ENCODE measurements at regions not wholly inside any gene's neighbourhood (a gene's known extent, or its start where the extent isn't known, plus 50 kb on each side); places are given as distances from the start of the nearest gene placed in this dataset.
A peak's percentile ranks its signal among the peaks of the same experiment; 100 is the strongest.

GRCh38 chr9:79129865-79130480 is 441.8 kb upstream of the TLE4 start:
- H3K9me3 ChIP-seq = no peaks in the 10 kb centered on the region
- no peaks in the 10 kb centered on the region for H3K4me1 ChIP-seq
- no peak overlapping the region for H3K27ac ChIP-seq
- intact Hi-C loops (cut with DNase I; ENCODE audit: low total_unique reads) = no loop called here
- H3K36me3 ChIP-seq = no peaks in the 10 kb centered on the region
- peak in 1 of 2 donors; percentile 63 for DNase-seq
- H3K4me3 ChIP-seq = no peak overlapping the region
- TF ChIP-seq CTCF (IDR thresholded peaks at IDR 0.05) = peak; percentile 43 to 56
- H3K27me3 ChIP-seq = no peaks in the 10 kb centered on the region

GRCh38 chr9:79131246-79131774 is 440.5 kb upstream of the TLE4 start:
- Histone ChIP-seq H3K4me1 (no peaks in the 10 kb centered on the region), H3K4me3 (no peak overlapping the region), H3K36me3 (no peaks in the 10 kb centered on the region), H3K27me3 (no peaks in the 10 kb centered on the region), H3K9me3 (no peaks in the 10 kb centered on the region), H3K27ac (no peak overlapping the region)
- TF ChIP-seq CTCF (IDR thresholded peaks at IDR 0.05) = no peak
- DNase-seq = no peak
- intact Hi-C loops (cut with DNase I; ENCODE audit: low total_unique reads) = no loop called here

GRCh38 chr9:79131824-79132377 is 439.9 kb upstream of the TLE4 start:
- Histone ChIP-seq H3K4me1 (no peaks in the 10 kb centered on the region), H3K27ac (no peak overlapping the region), H3K4me3 (no peak overlapping the region), H3K27me3 (no peaks in the 10 kb centered on the region), H3K36me3 (no peaks in the 10 kb centered on the region), H3K9me3 (no peaks in the 10 kb centered on the region)
- intact Hi-C loops (cut with DNase I; ENCODE audit: low total_unique reads) = no loop called here
- TF ChIP-seq CTCF (IDR thresholded peaks at IDR 0.05) = no peak
- DNase-seq = no peak

GRCh38 chr9:79134654-79135053 is 437.1 kb upstream of the TLE4 start:
- no peaks in the 10 kb centered on the region for H3K36me3 ChIP-seq
- intact Hi-C loops (cut with DNase I; ENCODE audit: low total_unique reads) = no loop called here
- H3K27ac ChIP-seq = no peak overlapping the region
- no peaks in the 10 kb centered on the region for H3K27me3 ChIP-seq
- no peaks in the 10 kb centered on the region for H3K9me3 ChIP-seq
- DNase-seq = no peak
- no peak overlapping the region for H3K4me3 ChIP-seq
- no peaks in the 10 kb centered on the region for H3K4me1 ChIP-seq
- no peak for TF ChIP-seq CTCF (IDR thresholded peaks at IDR 0.05)

- Histone ChIP-seq H3K9me3 (no peaks in the 10 kb centered on the region), H3K36me3 (no peaks in the 10 kb centered on the region), H3K27ac (no peak overlapping the region), H3K27me3 (no peaks in the 10 kb centered on the region), H3K4me3 (no peak overlapping the region), H3K4me1 (no peaks in the 10 kb centered on the region)
- DNase-seq = no peak
- no peak for TF ChIP-seq CTCF (IDR thresholded peaks at IDR 0.05)
- intact Hi-C loops (cut with DNase I; ENCODE audit: low total_unique reads) = no loop called here
Observed at GRCh38 chr9:79135681-79136415, 435.9 kb upstream of the TLE4 start.
